ENCODE measurements at regions not wholly inside any gene's neighbourhood (a gene's known extent, or its start where the extent isn't known, plus 50 kb on each side); places are given as distances from the start of the nearest gene placed in this dataset.

DNA sequence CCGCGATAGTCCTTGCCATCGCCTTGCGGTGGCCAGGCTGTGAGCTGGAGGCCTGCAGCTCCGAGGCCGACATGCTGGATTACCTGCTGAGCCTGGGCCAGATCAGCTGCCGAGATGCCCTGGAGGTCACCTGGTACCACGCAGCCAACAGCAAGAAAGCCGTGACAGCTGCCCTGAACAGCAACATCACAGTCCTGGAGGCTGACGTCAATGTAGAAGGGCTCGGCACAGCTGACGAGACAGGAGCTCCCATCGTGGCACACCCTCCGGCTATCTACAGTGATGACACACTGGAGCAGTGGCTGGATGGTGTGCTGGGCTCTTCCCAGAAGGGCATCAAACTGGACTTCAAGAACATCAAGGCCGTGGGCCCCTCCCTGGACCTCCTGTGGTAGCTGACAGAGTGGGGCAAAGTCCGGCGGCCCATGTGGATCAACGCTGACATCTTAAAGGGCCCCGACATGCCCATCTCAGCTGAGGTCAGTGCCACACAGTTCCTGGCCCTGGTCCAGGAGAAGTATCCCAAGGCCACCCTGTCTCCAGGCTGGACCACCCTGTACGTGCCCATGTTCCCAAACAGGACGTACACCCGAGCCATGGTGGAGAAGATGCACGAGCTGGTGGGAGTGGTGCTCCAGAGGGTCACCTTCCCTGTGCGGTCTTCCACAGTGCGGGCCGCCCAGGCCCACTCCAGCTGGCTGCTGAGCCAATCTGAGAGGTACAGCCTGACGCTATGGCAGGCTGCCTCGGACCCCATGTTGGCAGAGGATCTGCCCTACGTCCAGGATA, 70.2 kb downstream of the FAM43A start:
- 94 to 96% methylated on average over 11 to 24 of the region's 29 CpGs for WGBS, 2 donors
- no peak for TF ChIP-seq POLR2A (IDR thresholded peaks at IDR 0.05)
- TF ChIP-seq, protein P1, sequence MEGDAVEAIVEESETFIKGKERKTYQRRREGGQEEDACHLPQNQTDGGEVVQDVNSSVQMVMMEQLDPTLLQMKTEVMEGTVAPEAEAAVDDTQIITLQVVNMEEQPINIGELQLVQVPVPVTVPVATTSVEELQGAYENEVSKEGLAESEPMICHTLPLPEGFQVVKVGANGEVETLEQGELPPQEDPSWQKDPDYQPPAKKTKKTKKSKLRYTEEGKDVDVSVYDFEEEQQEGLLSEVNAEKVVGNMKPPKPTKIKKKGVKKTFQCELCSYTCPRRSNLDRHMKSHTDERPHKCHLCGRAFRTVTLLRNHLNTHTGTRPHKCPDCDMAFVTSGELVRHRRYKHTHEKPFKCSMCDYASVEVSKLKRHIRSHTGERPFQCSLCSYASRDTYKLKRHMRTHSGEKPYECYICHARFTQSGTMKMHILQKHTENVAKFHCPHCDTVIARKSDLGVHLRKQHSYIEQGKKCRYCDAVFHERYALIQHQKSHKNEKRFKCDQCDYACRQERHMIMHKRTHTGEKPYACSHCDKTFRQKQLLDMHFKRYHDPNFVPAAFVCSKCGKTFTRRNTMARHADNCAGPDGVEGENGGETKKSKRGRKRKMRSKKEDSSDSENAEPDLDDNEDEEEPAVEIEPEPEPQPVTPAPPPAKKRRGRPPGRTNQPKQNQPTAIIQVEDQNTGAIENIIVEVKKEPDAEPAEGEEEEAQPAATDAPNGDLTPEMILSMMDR (IDR thresholded peaks at IDR 0.05) = no peak
- no peaks in the 10 kb centered on the region for H3K36me3 ChIP-seq
- no peaks in the 10 kb centered on the region for H3K9me3 ChIP-seq
- H3K4me3 ChIP-seq (replicated peaks in 1 of 3) = no peak overlapping the region
- H3K27me3 ChIP-seq = no peaks in the 10 kb centered on the region
- peaks cover under 1 to 2% of the 10 kb centered on the region in 2 donors for H3K4me1 ChIP-seq
- DNase-seq = no peak
- intact Hi-C loops (cut with DNase I) = no loop called here
- no peak overlapping the region for H3K27ac ChIP-seq

DNA sequence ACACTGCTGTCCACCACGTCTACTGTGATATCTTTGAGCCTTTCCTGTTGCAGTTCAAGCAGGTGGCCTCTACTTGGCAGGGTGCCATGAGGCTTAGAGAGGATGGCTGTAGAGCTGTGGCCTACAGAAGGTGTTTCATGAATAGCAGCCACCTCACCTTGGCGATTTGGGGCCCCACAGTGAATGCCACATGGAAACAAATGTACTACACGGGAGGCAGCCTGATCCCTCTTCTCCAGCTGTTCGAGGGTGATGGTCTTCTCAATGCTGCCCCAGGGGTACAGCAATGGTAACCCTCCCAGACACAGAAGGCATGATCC, 70.7 kb downstream of the FAM43A start:
- H3K4me1 ChIP-seq = peaks cover 5 to 6% of the 10 kb centered on the region in 2 donors
- intact Hi-C loops (cut with DNase I) = no loop called here
- no peak for TF ChIP-seq POLR2A (IDR thresholded peaks at IDR 0.05)
- TF ChIP-seq, protein P1 (IDR thresholded peaks at IDR 0.05) = no peak
- no peak overlapping the region for H3K27ac ChIP-seq
- H3K9me3 ChIP-seq = no peaks in the 10 kb centered on the region
- no peaks in the 10 kb centered on the region for H3K36me3 ChIP-seq
- no peak for DNase-seq
- H3K27me3 ChIP-seq = no peaks in the 10 kb centered on the region
- no peak overlapping the region for H3K4me3 ChIP-seq (replicated peaks in 1 of 3)
- WGBS, 2 donors = 65 to 75% methylated on average over 4 of the region's 4 CpGs

DNA sequence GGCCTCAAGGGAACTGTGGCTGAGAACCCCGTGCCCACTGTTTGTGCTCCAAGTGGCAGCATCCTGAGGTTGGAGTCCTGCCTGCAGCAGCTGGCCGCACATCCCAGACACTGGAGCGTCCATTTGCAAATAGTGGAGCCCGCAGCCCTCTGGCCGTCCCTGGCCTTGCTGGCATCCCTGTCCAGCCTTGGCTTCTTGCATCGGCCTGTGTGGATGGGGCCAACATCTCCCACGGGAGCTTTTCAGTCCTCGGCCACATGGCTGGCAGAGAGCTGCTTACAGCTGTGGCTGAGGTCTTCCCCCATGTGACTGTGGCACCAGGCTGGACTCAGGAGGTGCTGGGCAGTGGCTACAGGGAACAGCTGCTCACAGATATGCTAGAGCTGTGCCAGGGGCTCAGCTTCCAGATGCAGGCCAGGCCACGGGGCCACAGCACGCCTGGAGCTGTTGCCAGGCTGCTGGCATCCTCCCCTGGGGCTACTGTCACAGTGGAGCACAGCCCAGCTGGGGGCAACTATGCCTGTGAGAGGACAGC, 71.2 kb downstream of the FAM43A start:
- intact Hi-C loops (cut with DNase I) = no loop called here
- Histone ChIP-seq H3K4me1 (peaks cover 6 to 9% of the 10 kb centered on the region in 2 donors), H3K9me3 (no peaks in the 10 kb centered on the region), H3K27ac (no peak overlapping the region), H3K36me3 (no peaks in the 10 kb centered on the region), H3K27me3 (no peaks in the 10 kb centered on the region), H3K4me3 (replicated peaks in 1 of 3) (no peak overlapping the region)
- 80% methylated on average over 2 of the region's 10 CpGs; no CpG with 5 or more reads in 1 of the 2 donors for WGBS, 2 donors
- DNase-seq = no peak
- TF ChIP-seq, protein P1 (IDR thresholded peaks at IDR 0.05) = no peak
- TF ChIP-seq POLR2A (IDR thresholded peaks at IDR 0.05) = no peak

DNA sequence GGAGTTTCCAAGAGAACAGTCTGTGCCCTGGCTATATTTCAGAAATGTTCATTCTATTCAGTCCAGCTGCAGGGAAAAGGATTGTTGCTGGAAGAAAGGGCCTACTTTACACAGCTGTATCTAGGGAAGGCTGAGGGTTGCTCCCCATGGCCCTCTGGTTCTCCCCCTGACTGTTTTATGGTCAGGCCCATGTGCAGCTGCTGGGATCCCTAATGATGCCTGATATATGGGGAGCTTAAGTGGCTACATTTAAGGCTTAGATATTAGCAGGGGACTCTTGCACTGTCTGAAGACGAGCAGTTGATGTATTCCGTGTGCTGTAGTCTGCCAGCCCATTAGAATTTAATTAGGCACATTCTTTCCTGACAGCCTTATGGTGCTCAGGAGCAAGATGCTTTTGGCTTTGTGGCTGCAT, 72.0 kb downstream of the FAM43A start:
- TF ChIP-seq, protein P1 (IDR thresholded peaks at IDR 0.05) = no peak
- no peak for TF ChIP-seq POLR2A (IDR thresholded peaks at IDR 0.05)
- Histone ChIP-seq H3K4me1 (peaks cover 6 to 11% of the 10 kb centered on the region in 2 donors), H3K4me3 (replicated peaks in 1 of 3) (no peak overlapping the region), H3K27me3 (no peaks in the 10 kb centered on the region), H3K27ac (no peak overlapping the region), H3K36me3 (no peaks in the 10 kb centered on the region), H3K9me3 (no peaks in the 10 kb centered on the region)
- WGBS, 2 donors = 70 to 91% methylated on average over 2 of the region's 2 CpGs
- intact Hi-C loops (cut with DNase I) = no loop called here
- no peak for DNase-seq

DNA sequence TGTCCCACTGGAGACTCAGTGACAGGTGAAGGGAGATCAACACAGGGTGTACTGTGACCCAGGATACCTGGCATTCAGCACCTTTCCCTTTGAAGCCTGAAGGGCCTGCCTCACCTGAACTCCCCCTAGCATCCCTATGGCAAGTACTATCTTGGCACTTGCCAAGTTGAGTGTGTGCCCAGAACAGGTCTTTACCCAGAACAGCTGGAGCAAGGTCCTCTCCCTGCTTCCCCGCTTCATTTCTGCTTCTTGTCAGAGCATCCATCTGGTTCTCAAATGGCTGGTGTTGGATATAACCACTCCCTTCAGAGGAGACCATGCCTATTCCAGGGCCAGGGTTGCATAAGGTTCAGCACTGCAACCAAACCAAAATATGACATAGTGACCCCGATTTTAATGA, 73.0 kb downstream of the FAM43A start:
- WGBS, 2 donors = 92 to 100% methylated on average over 2 of the region's 2 CpGs
- TF ChIP-seq POLR2A (IDR thresholded peaks at IDR 0.05) = no peak
- TF ChIP-seq, protein P1 (IDR thresholded peaks at IDR 0.05) = no peak
- intact Hi-C loops (cut with DNase I) = no loop called here
- Histone ChIP-seq H3K27me3 (no peaks in the 10 kb centered on the region), H3K36me3 (no peaks in the 10 kb centered on the region), H3K4me1 (peaks cover 6 to 11% of the 10 kb centered on the region in 2 donors), H3K27ac (no peak overlapping the region), H3K4me3 (replicated peaks in 1 of 3) (no peak overlapping the region), H3K9me3 (no peaks in the 10 kb centered on the region)
- no peak for DNase-seq

Data from thyroid gland (tissue), 4 donors.